HepG2 (cell line): ENCODE measurements at regions not wholly inside any gene's neighbourhood (a gene's known extent, or its start where the extent isn't known, plus 50 kb on each side); places are given as distances from the start of the nearest gene placed in this dataset.

Experiments
- BCLAF1 ChIP-seq: fragments of 450-650 bp; IDR thresholded peaks from 2 replicates; pipeline ENCODE4 v1.6.1; 2017; ENCODE audit warnings: mild to moderate bottlenecking
- FOXO4 ChIP-seq: sonication (generic); formaldehyde crosslinking; conservative IDR thresholded peaks from 2 replicates; pipeline ENCODE4 v1.8.1; 2023; ENCODE audit warnings: missing genetic modification reagents
- MEF2D ChIP-seq: sonication (generic); formaldehyde crosslinking; IDR thresholded peaks from 2 replicates; pipeline ENCODE4 v1.5.1; 2020; ENCODE audit warnings: mild to moderate bottlenecking, missing genetic modification reagents
- NFYC ChIP-seq: IDR thresholded peaks from 2 replicates; pipeline ENCODE4 v1.6.1; 2016; ENCODE audit warnings: missing genetic modification reagents, missing compliant biosample characterization
- PBX3 ChIP-seq: sonication (generic); formaldehyde crosslinking; IDR thresholded peaks from 2 replicates; pipeline ENCODE4 v1.8.1; 2023; ENCODE audit warnings: missing genetic modification reagents, inconsistent platforms, borderline replicate concordance
- RFXAP ChIP-seq: sonication (generic); formaldehyde crosslinking; IDR thresholded peaks from 2 replicates; pipeline ENCODE4 v1.4.0; 2020; ENCODE audit warnings: missing genetic modification reagents, borderline replicate concordance
- STAT6 ChIP-seq: sonication (generic); formaldehyde crosslinking; IDR thresholded peaks from 2 replicates; pipeline ENCODE4 v1.4.0; 2020; ENCODE audit warnings: missing genetic modification reagents, mild to moderate bottlenecking, borderline replicate concordance
- TCF12 ChIP-seq, 2 experiments: fragments of 450-650 bp in 1 of 2; sonication (generic) in 1 of 2; formaldehyde crosslinking in 1 of 2; IDR thresholded peaks; 2 replicates each; pipeline versions ENCODE4 v1.6.1 to v1.8.0; 2017 to 2022; ENCODE audit warnings: antibody characterized with exemption in 1 of 2, mild to moderate bottlenecking in 1 of 2, missing genetic modification reagents in 1 of 2, moderate library complexity in 1 of 2
- THAP7 ChIP-seq: sonication (generic); formaldehyde crosslinking; IDR thresholded peaks from 2 replicates; pipeline ENCODE4 v1.8.1; 2023; ENCODE audit warnings: mild to moderate bottlenecking, missing genetic modification reagents
- ZBTB42 ChIP-seq: sonication (generic); formaldehyde crosslinking; IDR thresholded peaks from 2 replicates; pipeline ENCODE4 v1.5.0; 2020; ENCODE audit warnings: mild to moderate bottlenecking, missing genetic modification reagents
- ZNF362 ChIP-seq: sonication (generic); formaldehyde crosslinking; IDR thresholded peaks from 2 replicates; pipeline ENCODE4 v1.4.0; 2020; ENCODE audit warnings: missing genetic modification reagents, mild to moderate bottlenecking, borderline replicate concordance
- ZNF704 ChIP-seq: sonication (generic); formaldehyde crosslinking; IDR thresholded peaks from 2 replicates; pipeline ENCODE4 v1.8.1; 2023; ENCODE audit warnings: mild to moderate bottlenecking, inconsistent platforms, moderate library complexity, missing genetic modification reagents, borderline replicate concordance
- ZNF75D ChIP-seq: sonication (generic); formaldehyde crosslinking; IDR thresholded peaks from 2 replicates; pipeline ENCODE4 v1.8.1; 2023; ENCODE audit warnings: missing genetic modification reagents, mild to moderate bottlenecking, borderline replicate concordance

- TF ChIP-seq BCLAF1 (no peak), RFXAP (CRISPR knock-in tag) (no peak), NFYC (CRISPR knock-in tag) (no peak), PBX3 (CRISPR knock-in tag) (no peak), STAT6 (CRISPR knock-in tag) (no peak), ZBTB42 (no peak), TCF12 (IDR thresholded peaks at IDR 0.05) (no peak), TCF12 (CRISPR knock-in tag; IDR thresholded peaks at IDR 0.05) (no peak), ZNF704 (CRISPR knock-in tag) (no peak), FOXO4 (CRISPR knock-in tag) (no peak), MEF2D (CRISPR knock-in tag) (no peak), ZNF75D (no peak), THAP7 (CRISPR knock-in tag) (no peak), ZNF362 (CRISPR knock-in tag) (no peak)
Observed at GRCh38 chr4:123043793-123044425, 121.5 kb upstream of the NUDT6 start (continued).
